HL-60/S4 treated with retinoic acid at 250 ng/mL for 4 days and 3 days (cell line): ENCODE measurements at regions not wholly inside any gene's neighbourhood (a gene's known extent, or its start where the extent isn't known, plus 50 kb on each side); places are given as distances from the start of the nearest gene placed in this dataset.

Source experiments
- in situ Hi-C: fragments of 300-500 bp; cut with MboI; formaldehyde crosslinking; loops from 2 replicates; pipeline ENCODE4 v1.7.0; 2022; ENCODE audit warnings: low sequenced_read_pairs

DNA sequence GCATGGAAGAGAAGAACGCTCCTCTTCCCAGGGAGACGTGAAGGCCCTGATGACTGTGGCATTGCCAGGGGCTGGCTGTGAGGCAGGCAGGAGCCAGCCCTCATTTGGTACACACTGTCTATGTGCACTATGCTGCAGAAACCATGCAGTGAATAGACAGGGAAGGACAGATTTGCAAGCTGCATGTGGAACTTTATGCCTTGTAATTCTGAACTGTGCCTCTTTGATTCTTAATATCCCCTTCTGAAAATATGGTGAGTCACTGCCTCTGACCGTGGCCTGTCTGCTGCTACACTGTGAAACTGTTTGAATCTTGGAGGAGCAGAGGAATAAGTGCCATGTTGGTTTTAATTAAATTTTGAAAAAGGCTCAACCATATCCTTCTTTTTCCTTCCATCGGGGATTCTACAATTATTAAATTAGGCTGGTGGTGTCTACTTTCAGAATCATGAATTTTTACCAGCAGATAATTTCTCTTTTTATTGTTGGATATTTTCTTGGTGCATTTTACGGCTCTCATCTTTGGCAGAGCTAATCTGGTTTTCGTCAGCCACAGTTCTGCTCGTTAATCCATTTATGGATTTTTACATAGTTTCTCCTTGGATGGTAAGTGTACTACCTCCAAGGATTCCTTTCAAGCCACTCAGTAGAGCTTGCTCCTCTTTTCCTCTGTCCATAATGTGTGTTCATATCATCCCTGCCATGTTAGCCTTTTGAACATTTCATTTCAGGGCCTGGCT lies 301.0 kb upstream of the SLC35B3 start:
- in situ Hi-C loops, result no loop called here

DNA sequence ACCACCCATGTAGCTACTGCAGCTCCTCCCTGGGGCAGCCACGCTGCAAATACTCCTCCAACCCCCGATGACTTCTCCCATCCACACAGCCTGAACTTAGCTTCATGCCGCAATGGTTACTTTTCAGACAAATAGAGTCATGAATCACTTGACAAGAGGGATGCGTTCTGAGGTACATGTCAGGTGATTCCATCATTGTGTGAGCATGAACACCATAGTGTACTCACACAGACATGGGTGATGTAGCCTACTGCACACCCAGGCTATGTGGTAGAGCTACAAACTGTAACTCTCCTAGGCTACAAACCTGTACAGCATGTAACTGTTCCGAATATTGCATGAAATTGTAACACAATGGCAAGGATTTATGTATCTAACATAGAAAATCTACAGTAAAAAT lies 298.5 kb upstream of the SLC35B3 start:
- in situ Hi-C loops, result no loop called here

DNA sequence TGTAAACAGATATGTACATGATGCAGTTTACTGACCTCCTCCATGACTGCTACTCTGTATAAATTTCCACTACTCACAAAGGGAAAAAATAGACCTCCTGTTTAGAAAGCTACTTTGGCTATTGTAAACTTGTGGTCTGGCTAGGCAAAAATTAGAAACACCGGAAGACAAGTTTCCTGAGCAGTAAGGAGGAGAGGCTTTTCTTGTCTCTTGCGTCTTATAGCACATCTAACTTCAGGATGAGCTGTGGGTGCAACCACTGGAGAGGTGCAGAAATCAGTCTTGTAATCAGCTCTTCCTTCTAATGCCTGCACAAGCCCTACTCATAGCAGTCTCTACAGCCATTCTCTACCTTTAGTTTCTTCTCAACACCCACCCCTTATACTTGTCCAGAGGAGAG lies 296.5 kb upstream of the SLC35B3 start:
- in situ Hi-C loops, result no loop called here

DNA sequence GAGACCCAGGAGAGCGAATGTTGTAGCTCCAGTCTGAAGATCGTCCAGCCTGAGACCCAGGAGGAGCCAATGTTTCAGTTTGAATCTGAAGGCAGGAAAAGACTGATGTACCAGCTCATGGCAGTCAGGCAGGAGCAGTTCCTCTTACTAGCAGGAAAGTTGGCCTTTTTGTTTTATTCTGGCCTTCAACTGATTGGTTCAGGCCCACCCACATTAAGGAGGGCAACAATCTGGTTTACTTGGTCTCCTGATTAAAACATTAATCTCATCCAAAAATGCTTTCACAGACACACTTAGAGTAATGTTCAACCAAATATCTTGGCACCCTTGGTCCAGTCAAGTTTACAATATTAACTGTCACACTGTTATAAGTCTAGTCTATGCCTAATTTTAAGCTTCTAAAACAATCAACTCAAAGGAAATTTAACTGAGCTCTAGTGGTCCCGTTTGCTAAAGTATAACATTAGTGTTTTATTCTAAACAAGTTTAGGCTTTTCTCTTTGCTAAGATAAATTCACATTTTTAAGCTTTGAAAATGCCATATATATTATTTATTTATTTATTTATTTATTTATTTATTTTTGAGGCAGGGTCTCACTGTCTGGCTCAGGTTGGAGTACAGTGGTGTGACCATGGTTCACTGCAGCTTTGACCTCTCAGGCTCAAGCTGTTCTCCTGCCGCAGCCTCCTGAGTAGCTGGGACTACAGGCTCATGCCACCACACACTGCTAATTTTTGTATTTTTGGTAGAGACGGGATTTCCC lies 275.5 kb upstream of the SLC35B3 start:
- in situ Hi-C loops, result no loop called here

DNA sequence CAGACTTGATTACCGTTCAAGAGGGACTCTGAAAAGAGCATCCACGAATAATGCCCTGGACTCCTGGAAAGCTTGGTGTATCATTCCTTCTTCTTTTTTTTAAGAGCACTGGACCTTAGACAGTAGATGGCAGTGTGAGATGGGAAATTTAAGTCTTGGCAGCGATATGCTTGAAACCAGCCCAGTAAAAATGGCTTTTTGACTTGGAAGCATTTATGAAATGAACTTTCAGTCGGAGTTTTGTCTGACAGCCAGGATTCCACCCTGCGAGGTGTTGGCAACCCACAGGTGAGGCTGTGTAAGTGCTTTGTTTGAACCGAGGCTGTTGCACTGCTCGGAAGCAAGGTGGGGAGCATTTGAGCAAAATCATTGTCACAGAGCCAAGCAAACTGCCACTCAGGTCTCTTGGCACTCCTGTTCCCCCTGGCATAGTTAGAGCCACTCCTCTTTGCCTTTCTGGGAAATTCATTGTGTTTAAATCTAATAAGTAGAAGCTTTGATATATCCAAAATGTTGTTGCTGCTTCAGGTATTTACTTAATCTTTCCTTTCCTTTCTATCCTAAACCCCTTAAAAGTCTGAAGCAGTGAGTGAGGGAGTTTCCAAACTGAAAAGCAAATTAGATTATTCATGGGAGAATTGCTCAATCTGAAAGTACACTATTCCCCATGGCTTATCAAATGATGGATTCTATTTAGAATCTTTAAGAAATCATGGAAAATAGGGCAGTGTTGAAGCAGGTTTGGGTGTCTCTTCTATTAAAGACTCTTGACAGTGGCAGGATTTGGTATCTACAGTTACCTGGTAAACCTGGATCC lies 272.8 kb upstream of the SLC35B3 start:
- in situ Hi-C loops, result no loop called here

DNA sequence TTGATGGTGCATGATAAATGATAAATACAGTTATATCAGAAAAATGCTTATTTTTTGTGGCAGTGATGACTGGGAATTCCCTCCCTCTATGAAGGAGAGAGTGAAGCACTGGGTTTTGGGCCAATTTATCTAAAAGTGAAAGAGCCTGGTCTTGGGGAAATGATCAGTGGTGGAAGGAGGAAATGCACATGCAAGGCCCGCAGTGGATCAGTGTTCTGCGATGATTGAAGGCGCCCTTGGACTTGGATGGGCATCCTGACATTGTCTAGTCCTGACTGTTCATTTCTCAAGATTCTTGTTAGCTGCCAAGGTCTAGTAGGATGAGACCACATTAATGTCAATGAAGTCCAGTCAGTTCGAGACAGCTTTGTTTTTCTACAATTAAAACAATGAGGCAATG lies 272.0 kb upstream of the SLC35B3 start:
- in situ Hi-C loops, result no loop called here

DNA sequence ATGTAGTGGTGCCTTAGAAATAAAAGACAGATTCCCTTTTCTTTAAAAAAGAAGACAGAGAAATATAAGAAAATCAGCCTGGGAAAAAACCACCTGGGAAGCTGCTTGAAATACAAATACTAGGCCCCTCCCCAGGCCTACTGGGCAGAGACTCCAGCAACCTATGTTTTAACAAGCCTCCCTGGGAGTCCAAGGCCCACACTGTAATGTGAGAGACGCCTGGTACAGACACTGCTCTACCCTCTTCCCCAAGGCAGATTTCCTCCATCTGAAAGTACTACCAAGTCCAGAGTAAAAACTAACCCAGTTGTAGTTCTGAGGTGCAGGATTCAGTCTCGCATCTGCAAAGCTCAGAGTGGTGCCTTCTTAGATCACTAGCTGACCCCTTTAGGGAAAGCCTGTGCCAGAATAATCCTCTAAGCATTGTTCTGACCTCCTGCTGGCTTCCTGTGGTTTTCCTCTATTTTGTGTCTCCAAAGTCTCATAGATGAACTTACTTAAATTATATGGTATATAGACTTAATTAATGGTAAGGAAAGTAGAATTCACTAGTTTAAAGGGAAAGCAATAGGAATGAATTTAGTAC lies 270.2 kb upstream of the SLC35B3 start:
- in situ Hi-C loops, result no loop called here

DNA sequence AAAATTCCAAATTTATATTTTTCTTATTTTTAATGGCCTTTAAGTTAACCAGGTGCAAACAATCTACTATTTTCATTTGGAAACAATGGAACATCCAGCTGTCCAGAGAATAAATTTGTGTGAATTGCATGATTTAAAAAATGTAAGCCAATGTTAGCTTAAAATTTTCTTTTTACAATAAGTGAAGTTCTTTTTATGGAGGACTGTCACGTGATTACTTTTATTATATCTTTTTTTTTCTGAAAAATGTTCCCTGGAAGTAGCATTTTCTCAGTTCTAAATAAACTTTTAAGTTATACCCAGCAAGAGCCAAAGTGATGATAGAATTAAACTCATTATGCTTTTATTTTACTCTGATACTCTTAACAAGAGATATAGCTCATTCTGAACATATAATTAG lies 267.7 kb upstream of the SLC35B3 start:
- in situ Hi-C loops, result no loop called here

DNA sequence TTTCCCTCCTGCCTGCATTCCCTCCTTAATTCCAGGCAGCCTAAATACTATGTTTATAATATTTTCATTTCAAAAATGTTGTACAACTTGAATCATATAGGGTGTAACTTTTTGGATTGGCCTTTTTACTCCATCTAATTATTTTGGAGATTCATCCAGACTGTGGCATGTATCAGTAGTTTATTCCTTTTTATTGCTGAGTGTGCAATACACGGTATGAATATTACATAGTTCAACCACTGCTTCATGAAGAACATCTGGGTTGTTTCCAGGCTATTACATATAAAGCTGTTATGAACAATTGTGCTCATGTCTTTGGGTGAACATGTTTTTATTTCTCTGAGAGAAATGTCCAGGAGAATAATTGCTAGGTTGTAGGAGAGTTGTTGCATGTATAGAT lies 253.5 kb upstream of the SLC35B3 start:
- in situ Hi-C loops, result no loop called here

DNA sequence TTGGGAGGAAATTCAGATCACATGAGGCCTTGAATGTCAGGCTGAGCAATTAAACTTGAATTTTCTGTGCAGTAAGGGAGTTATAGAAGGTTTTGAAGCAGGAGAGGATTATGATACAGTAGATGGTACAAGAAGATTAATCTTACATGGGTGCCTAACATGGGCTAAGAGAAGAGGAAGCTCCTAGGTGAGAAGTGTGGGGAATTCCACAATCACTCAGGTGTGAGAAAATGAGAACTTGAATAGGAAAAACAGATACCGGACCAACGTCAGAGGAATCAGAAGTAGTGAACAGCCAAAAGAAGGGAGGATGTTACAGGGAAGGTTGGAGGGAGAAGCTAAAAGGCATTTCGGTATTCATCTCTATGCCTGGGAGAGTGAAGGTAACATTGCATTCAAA lies 250.7 kb upstream of the SLC35B3 start:
- in situ Hi-C loops, result no loop called here

DNA sequence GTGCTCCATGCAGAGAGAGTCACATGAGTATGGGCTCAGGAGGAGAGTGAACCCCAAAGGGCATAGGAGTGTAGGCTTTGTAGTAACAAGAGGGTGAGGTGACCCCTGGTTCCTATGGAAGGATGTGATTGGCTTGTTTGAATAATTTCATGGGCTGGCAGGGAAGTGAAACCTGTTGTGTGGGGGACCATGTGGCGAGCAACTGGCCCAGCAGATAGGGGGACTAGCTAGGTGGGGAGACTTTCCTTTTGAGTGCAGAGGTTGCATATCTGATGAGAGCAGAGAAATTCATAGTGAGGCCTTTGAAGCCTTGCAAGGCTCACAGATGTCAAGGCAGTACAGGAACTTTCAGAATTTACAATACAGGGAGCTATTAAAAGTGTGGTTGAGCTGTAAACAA lies 247.9 kb upstream of the SLC35B3 start:
- in situ Hi-C loops, result no loop called here

DNA sequence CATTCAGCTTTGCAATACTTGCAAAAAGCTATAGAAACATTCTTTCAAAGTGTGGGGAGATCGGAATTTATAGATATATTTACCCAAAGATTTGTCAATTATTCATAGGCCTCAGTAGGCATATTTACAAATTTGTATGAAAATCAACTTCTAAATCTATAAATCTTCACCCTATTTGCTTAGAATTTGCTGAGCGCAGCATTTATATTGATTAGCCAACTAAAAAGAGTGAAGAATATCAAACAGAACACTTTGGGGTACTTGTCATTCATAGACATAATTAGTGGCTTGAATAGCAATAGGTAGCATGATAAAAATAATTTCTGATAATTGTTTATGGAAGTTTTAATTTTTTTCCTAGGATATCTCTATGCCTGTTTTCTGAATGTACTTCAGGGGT lies 244.5 kb upstream of the SLC35B3 start:
- in situ Hi-C loops, result no loop called here

DNA sequence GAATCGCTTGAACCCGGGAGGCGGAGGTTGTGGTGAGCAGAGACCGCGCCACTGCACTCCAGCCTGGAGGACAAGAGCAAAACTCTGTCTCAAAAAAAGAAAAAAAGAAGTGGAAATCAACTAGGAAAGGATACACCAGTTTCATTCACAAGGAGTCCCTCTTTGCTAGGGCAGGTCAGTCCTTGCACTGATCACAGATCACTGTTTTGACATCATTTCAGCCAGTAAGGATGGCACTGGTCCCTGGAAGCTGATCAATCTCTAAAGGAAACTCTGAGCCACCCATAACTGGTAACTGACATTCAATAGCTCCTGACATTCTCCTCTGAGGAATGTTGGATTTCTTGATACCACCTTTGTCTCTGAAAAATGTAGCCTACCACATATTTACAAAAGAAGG lies 243.1 kb upstream of the SLC35B3 start:
- in situ Hi-C loops, result no loop called here

DNA sequence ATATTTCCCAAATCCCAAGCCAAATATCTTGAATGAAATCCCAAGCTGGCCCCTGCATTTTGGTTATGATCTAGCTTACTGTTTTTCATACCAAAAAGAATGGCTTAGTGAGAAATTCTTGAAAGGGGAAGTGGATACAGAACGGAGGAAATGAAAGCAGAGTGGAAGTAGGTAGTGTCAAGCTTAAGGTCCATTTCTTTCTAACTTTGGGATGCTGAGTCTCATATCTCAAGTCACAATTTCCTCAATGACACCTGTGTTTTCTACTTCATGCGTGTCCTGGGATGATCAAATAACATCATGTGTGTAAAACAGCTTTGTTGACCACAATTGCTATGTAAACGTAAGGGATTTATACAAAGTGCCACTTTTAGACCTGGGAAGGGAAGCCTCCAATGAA lies 238.8 kb upstream of the SLC35B3 start:
- in situ Hi-C loops, result no loop called here

DNA sequence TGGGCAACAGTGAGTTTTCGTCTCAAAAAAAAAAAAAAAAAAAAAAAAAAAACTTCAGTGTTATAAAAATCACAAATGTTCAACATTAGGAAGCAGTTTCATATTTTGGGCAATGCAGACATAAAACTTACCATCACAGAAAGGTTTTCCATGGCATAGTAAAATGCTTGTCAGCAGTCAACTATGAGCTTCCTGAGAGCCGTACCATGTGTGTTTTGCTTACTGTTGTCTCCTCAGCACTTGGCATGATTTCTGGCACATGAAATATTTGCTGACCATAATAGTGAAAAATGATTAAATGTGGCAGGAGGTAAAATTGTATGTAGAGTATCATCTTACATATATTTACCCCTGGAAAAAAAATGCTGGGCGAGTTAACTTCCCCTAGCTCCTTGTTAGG lies 237.5 kb upstream of the SLC35B3 start:
- in situ Hi-C loops, result no loop called here

DNA sequence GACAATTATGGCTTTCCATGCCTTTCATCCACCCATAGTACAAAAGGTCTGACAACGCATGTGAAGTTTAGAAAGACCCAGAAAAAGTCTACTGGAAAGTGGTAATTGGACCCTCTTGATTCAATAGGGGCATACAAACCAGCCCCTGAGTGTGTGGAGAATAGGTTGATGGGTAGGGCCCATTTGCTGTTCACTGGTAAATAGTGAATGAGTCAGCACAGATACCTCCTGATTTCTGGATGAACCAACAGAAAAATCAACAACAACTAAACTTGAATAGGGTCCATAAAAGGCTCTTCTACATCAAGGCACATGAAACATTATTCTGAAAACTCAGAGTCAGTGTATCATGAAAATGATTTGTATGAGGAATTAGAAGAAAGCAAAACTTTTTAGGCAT lies 235.4 kb upstream of the SLC35B3 start:
- in situ Hi-C loops, result no loop called here

DNA sequence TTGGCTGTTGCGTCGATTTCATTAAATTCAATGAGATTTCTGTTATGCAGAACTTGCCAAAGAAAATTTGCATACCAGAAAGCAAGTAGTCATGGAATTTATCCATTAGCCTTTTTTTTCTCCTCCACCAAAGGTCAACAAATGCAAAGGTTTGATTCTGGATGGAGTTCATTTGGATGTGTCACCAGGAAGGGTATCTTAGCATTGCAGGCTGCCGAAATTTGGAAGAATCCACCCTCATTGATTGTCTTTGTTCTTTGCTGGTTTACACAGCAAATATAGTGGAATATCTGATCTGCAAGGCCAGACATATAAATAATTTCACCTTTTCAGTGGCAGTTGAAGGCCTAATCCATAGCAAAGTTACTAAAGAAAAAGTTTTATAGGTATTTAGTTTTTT lies 229.4 kb upstream of the SLC35B3 start:
- in situ Hi-C loops, result no loop called here

DNA sequence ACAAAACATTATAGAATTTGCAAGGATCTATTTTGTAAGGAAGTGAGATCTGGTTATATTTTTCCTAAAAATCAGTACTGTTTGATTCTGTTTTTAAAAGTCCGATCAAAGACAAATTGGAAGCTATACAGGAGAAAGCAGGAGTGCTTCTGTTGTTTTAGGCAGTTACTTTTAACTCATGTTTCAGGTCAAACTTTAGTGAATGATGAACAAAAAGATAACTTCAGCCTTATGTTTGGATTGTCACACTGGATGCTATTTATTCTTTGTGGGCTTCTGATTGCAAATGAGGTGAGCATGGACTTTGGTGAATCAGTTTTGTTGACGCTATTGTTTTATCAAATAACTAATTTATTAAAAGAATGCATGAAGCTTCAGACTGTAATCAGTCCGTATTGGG lies 228.7 kb upstream of the SLC35B3 start:
- in situ Hi-C loops, result no loop called here

DNA sequence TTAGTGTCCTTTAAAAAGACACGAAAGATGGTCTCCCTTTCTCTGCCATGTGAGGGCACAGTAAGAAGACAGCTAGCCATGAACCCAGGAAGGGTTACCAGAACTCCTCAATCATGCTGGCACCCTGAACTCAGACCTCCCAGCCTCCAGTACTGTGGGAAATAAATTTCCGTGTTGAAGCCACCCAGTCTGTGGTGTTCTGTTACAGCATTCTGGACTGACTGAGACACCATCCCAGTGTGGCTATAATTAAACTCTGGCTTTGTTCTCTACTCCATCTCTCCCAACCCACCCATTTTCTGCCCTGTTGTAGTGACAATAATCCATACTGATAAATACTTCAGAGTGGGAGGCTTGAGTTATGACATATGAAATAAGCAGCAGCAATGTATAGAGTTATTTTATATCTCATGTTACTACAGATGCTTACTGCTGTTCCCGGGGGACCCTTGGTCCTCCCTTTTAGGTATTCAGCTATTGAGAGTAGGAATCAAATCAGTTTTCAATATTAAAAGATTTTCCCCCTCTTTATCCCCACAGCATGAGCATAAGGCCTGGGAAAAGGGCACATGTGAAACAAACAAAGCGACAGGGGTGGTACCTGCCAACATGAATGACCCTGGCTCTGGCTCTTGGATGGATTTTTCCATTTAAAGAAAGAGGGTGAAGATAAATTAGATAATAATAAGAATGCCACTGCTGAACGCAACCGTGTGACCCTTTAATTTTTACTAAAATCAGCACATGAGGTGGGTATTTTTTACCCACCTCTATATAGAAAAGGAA lies 224.3 kb upstream of the SLC35B3 start:
- in situ Hi-C loops, result no loop called here

DNA sequence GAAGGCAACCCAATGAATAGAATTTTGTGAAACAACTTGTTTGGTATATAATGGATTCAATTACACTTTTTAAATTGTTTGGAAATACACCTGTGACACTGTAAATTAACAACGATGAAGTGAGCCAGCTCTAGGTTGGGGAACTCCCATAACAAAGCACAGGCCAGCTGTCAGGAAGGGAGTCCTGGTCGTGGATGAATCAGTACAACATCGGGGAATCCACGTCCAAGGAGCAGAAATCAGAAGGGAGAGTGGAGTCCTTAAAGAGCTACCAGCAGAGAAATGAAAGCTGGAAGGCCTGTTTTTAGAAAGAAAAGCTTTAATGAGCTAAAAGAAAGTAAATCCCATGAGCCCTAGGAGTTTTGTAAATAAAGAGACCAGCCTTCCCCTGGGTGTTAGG lies 223.1 kb upstream of the SLC35B3 start:
- in situ Hi-C loops, result no loop called here

DNA sequence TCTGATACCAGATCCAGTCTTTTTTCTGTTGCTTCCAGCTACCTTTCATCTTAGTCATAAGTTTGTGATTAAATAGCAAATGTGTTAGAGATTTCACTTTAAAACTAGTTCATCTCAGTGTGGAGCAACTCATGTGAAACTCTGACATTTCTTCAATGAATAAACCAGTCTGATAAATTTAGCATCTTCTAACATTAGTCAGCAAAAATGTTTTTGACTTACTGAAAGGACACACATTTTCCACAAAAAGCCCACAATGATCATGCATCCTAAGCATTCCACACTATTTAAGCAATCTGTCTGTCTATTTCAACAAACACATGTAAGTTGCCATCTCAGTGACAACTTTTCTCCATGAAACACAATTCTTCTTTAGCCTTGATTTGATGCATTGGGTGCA lies 222.2 kb upstream of the SLC35B3 start:
- in situ Hi-C loops, result no loop called here
